NCI-H2171 treated with DMSO at 0.1 percent for 48 hours (cell line): ENCODE measurements at regions not wholly inside any gene's neighbourhood (a gene's known extent, or its start where the extent isn't known, plus 50 kb on each side); places are given as distances from the start of the nearest gene placed in this dataset.

Source experiments
- DNase-seq: peaks from one replicate; lab custom pipeline; 2025; lab: John Stamatoyannopoulos, UW

DNA sequence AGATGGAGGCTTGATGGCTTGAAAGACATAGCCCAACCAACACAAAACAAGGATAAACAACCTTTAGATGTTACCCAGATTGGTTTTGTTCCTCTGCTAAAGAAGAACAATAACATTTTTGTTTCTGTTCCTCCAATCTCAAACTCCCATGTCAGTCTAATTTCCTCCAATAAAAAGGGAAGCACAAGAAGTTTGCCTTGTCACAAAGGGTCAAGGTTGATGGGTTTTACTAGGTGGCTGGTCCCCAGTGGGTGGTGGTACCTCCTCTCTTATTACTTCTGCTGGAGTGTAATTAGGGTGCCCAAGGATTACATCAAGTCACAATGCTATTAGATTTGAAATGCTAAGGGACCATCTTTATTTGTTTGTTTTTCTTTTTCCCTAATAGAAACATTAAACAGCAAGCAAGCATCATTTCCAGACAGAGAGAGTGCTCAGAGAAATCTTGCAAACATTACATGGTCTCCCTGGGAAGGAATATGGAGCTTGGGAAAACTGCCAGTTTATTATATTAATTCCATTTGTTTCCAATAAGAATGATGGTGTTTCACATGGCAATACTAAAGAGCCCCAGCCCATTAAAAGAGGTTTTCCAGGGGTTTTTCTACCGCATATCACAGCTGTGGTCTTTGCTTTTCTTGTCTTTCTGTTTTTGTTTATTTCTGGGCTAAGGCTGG is 78.3 kb upstream of the AOAH start:
- no peak for DNase-seq

DNA sequence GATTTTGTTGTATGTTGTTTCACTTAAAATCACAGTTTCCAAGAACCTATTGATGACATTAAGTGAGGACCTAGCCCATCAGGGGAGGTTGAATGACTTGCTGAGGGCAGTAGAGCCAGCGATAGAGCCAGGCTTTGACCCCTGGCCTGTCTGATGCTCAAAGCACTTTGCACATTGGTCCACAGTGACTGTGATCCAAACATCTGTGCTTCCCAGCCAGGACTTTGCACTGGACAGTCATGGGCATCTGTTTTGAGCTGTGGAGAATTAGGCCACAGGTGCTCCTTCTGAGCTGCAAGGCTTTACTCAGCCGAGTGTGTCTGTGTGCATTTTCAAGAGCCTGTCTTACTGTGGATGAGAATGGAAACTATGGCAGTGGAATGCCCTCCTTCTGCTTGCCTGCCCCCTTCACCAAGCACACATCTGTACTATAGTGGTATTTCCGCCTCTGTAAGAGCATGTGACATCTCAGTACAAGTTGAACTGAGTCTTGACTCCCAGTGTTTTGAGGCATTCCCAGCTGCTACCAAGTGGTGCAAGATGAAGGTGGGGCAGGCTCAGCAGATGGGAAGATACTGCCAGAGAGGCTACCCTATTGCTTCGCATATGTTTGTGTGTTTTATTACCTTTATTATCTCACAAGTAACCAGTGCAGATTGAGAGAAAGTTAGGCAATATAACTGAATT is 72.7 kb upstream of the AOAH start:
- peak; percentile 68 for DNase-seq

GRCh38 chr7:36795451-36796021 is 71.2 kb upstream of the AOAH start:
- no peak for DNase-seq

- DNase-seq = peak; percentile 75
Measured at GRCh38 chr7:36794689-36795088, 70.4 kb upstream of the AOAH start.

- DNase-seq = no peak
Measured at GRCh38 chr7:36792421-36792820, 68.1 kb upstream of the AOAH start.

DNA sequence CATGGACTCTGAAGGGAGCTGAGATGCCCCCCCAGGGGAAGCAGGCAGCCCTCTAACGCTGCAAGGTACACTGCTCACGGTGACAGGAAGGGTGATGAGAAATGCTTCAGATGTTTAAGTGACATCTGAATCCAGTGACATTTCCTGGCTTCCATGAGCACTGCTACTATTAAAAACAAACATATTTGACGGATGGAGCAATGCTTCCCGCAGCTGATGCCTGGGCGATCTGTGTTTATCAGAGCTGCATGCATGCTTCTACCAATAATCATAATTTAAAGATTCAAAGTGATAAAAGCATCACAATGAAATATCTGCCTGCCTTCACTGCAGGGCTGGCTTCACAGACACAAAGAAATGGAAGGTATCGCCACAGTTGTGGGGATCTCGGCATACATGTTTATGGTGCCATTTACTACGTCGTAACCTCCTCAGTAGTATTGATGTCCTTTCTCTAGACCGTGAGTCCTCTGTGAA is 66.1 kb upstream of the AOAH start:
- DNase-seq = no peak

DNA sequence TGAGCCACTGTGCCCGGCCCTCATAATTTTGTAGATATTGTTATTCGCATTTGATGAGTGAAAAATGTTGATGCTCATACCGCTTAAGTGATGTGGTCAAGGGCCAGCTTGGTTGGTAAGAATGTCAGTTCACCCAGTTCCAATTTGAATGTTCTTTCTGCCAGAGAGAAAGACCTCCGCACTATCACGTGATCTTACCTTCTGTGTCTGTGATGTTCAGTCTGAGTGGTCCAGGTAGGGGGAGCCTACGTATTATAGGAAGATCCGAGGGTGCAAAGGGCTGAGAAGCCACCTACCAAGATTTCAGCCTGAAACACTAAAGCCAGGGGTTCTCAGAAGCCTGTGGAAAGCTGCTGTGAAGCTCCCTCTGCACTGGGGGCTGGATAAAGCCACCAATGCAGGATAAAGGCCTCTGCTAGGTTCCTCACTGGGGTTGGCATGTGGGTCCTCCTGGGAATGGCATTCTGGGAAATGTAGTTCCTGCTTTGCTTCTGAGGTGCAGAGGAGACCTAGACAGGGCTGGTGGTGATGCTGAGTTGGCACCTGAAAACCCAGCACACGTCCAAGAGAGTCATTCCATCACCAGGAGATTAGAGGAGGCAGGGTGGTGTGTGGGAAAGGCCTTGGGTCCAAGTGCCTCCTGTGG is 64.7 kb upstream of the AOAH start:
- no peak for DNase-seq

GRCh38 chr7:36787933-36788378 is 63.7 kb upstream of the AOAH start:
- DNase-seq = no peak

- peak; percentile 38 for DNase-seq
Measured at GRCh38 chr7:36784991-36785940, 61.0 kb upstream of the AOAH start.

DNA sequence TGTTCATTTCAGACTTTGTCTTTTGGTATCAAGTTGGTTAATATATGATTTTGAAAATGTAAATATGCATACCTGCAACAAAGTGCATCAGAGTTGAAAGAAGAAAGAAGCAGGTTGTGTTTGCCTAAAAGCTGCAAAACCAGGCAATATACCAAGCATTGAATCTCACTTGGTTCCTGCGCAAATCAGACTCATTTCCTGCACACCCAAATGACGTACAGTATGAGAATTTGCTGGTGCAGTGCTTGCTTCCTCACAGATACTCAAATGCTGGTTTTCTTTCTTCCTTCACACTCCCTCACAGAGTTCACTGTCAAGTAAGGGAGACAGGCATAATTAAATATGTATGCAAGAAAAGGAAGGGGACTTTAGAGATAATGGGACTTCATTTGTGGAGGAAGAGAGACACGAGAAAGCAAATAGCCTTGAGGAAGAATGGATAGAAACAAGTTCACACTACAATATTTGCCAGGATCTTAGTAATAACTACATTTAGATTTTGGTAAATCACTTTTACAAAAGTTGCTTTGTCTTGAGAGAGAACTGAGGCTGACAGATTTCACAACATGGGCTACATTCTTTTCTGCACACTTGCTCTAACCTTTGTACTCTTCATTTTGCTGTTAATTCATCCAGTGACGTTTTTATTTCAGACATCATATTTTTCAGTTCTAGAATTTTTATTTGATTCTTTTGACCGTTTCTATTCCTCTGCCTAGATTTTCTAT is 56.9 kb upstream of the AOAH start:
- DNase-seq = no peak

DNA sequence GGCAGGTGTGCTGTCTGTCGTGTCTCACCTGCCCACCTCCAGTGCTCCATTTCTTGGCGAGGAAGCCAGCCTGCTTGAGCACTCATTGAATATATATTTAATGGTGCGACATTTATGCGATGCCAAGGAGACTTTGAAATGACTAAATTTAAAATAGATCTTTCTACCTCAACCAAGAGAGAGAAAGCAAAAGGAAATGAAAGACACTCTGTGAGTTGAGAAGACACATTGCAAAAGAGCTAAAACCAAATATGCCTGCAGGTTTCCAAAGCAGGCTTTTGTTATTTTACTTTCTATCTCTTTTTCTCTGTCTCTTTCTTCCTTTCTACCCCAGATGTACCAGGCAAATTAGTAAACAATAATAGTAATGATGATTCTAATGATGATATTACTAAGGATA is 53.6 kb upstream of the AOAH start:
- no peak for DNase-seq

DNA sequence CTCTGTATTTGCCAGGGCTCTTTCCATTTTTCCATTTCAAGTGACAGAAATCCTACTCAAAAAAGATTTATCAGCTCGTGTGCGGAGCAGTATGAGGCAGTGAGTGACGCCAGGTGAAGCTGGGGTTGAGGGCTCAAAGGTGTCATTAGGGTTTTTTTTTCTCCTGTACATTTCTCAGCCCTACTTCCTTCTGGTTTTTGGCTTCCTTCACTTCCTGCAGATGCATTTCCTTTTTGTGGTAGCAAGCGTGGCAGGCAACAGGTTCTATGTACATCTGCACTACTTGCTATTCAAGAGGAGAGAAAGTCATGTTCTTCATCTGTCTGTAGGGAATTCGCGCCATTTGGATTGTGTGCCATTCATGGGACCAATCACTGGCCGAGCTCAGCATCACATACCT is 52.8 kb upstream of the AOAH start:
- no peak for DNase-seq

- DNase-seq = no peak
Measured at GRCh38 chr7:36775676-36776075, 51.4 kb upstream of the AOAH start.

DNA sequence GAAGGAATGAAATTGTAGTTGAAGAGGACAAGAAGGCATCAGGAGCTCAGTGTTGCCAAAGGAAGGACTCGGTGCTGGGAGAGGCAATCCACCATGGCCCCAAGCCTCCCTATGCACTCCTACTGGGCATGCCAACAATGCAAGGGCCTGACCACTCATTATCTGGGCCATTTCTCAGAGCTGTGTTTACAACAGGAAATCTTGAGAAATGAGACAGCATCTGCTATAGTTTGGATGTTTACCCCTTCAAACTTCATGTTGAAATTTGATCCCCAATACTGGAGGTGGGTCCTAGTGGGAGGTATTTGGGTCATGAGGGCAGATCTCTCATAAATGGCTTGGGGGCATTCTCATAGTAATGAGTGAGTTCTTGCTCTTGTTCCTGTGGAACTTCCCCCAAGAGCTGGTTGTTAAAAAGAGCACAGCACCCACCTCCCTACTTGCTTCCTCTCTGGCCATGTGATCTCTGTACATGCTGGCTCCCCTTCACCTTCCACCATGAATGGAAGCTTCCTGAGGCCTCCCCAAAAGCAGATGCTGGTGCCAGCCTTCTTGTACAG is 50.8 kb upstream of the AOAH start:
- no peak for DNase-seq
